ENCODE measurements at regions not wholly inside any gene's neighbourhood (a gene's known extent, or its start where the extent isn't known, plus 50 kb on each side); places are given as distances from the start of the nearest gene placed in this dataset.

DNA sequence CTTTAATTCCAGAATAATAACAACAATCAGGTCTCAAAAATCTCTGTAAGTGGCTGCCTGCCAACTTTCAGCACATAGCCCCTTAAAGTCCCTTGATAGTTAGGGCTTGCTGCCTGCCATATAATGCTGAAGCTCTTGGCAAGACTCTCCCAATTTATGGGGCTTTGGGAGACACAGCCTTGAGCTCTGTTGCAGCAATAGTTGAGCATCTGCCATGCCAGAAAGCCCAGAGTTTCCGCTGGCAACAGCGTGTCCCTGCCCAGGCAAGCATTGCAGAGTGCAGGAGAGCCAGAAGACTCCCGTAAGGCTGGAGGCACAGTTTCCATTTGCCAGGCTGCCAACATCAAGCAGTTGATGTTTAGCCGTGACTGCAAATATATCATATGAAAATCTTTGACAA lies 678.5 kb upstream of the NUDT12 start:
- Histone ChIP-seq H3K4me3 (ENCODE audit: low read depth in 1 of 3, low read length in 3 of 3) (no peak overlapping the region), H3K27ac (ENCODE audit: low read depth in 1 of 2, low read length in 2 of 2) (no peak overlapping the region), H3K36me3 (ENCODE audit: control insufficient read depth in 4 of 4, insufficient read depth in 3 of 4, low read depth in 1 of 4, low read length in 3 of 4) (no peaks in the 10 kb centered on the region), H3K9me3 (ENCODE audit: control insufficient read depth in 4 of 4, low read length in 3 of 4) (no peaks in the 10 kb centered on the region), H3K4me1 (ENCODE audit: control insufficient read depth in 4 of 4, insufficient read depth in 4 of 4, low read length in 3 of 4) (no peaks in the 10 kb centered on the region), H3K9ac (ENCODE audit: low read depth in 1 of 2, low read length in 2 of 2) (no peak overlapping the region), H3K27me3 (ENCODE audit: control insufficient read depth in 4 of 4, insufficient read depth in 4 of 4, low read length in 3 of 4) (no peaks in the 10 kb centered on the region)
- 82% methylated on average over 4 of the region's 4 CpGs for WGBS
- no peak for DNase-seq (ENCODE audit: low spot score)
- no peak for TF ChIP-seq RXRA (IDR thresholded peaks at IDR 0.05)
- no peak for TF ChIP-seq EGR1 (IDR thresholded peaks at IDR 0.05; ENCODE audit: low read depth in 2 of 2)
- no peak for TF ChIP-seq HNF4G (IDR thresholded peaks at IDR 0.05)
- no peak for TF ChIP-seq FOXA2 (IDR thresholded peaks at IDR 0.05)
- TF ChIP-seq, protein P1, sequence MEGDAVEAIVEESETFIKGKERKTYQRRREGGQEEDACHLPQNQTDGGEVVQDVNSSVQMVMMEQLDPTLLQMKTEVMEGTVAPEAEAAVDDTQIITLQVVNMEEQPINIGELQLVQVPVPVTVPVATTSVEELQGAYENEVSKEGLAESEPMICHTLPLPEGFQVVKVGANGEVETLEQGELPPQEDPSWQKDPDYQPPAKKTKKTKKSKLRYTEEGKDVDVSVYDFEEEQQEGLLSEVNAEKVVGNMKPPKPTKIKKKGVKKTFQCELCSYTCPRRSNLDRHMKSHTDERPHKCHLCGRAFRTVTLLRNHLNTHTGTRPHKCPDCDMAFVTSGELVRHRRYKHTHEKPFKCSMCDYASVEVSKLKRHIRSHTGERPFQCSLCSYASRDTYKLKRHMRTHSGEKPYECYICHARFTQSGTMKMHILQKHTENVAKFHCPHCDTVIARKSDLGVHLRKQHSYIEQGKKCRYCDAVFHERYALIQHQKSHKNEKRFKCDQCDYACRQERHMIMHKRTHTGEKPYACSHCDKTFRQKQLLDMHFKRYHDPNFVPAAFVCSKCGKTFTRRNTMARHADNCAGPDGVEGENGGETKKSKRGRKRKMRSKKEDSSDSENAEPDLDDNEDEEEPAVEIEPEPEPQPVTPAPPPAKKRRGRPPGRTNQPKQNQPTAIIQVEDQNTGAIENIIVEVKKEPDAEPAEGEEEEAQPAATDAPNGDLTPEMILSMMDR (IDR thresholded peaks at IDR 0.05; ENCODE audit: low read depth, low read length, missing input control) = no peak
- TF ChIP-seq GABPA (IDR thresholded peaks at IDR 0.05 in 1 of 2, conservative IDR thresholded peaks at IDR 0.05 in 1 of 2) = no peak
- TF ChIP-seq RAD21 (IDR thresholded peaks at IDR 0.05) = no peak
- no peak for TF ChIP-seq TAF1 (conservative IDR thresholded peaks at IDR 0.05)
- no peak for TF ChIP-seq YY1 (IDR thresholded peaks at IDR 0.05)
- TF ChIP-seq, protein P2, sequence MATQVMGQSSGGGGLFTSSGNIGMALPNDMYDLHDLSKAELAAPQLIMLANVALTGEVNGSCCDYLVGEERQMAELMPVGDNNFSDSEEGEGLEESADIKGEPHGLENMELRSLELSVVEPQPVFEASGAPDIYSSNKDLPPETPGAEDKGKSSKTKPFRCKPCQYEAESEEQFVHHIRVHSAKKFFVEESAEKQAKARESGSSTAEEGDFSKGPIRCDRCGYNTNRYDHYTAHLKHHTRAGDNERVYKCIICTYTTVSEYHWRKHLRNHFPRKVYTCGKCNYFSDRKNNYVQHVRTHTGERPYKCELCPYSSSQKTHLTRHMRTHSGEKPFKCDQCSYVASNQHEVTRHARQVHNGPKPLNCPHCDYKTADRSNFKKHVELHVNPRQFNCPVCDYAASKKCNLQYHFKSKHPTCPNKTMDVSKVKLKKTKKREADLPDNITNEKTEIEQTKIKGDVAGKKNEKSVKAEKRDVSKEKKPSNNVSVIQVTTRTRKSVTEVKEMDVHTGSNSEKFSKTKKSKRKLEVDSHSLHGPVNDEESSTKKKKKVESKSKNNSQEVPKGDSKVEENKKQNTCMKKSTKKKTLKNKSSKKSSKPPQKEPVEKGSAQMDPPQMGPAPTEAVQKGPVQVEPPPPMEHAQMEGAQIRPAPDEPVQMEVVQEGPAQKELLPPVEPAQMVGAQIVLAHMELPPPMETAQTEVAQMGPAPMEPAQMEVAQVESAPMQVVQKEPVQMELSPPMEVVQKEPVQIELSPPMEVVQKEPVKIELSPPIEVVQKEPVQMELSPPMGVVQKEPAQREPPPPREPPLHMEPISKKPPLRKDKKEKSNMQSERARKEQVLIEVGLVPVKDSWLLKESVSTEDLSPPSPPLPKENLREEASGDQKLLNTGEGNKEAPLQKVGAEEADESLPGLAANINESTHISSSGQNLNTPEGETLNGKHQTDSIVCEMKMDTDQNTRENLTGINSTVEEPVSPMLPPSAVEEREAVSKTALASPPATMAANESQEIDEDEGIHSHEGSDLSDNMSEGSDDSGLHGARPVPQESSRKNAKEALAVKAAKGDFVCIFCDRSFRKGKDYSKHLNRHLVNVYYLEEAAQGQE (IDR thresholded peaks at IDR 0.05) = no peak
- TF ChIP-seq, protein P3, sequence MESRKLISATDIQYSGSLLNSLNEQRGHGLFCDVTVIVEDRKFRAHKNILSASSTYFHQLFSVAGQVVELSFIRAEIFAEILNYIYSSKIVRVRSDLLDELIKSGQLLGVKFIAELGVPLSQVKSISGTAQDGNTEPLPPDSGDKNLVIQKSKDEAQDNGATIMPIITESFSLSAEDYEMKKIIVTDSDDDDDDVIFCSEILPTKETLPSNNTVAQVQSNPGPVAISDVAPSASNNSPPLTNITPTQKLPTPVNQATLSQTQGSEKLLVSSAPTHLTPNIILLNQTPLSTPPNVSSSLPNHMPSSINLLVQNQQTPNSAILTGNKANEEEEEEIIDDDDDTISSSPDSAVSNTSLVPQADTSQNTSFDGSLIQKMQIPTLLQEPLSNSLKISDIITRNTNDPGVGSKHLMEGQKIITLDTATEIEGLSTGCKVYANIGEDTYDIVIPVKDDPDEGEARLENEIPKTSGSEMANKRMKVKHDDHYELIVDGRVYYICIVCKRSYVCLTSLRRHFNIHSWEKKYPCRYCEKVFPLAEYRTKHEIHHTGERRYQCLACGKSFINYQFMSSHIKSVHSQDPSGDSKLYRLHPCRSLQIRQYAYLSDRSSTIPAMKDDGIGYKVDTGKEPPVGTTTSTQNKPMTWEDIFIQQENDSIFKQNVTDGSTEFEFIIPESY (IDR thresholded peaks at IDR 0.05) = no peak
- TF ChIP-seq HNF4A (conservative IDR thresholded peaks at IDR 0.05) = no peak
- no peak for TF ChIP-seq NR2F2 (IDR thresholded peaks at IDR 0.05)
- no peak for TF ChIP-seq SP1 (IDR thresholded peaks at IDR 0.05)
- TF ChIP-seq, protein P4, sequence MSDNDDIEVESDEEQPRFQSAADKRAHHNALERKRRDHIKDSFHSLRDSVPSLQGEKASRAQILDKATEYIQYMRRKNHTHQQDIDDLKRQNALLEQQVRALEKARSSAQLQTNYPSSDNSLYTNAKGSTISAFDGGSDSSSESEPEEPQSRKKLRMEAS (IDR thresholded peaks at IDR 0.05) = no peak
- TF ChIP-seq JUND (IDR thresholded peaks at IDR 0.05) = no peak
- no peak for TF ChIP-seq FOXA1 (IDR thresholded peaks at IDR 0.05)
- TF ChIP-seq, protein P5, sequence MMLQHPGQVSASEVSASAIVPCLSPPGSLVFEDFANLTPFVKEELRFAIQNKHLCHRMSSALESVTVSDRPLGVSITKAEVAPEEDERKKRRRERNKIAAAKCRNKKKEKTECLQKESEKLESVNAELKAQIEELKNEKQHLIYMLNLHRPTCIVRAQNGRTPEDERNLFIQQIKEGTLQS (IDR thresholded peaks at IDR 0.05) = no peak

Data from liver (tissue), 8 donors.